Subcutaneous abdominal adipose tissue (tissue), 5 donors: ENCODE measurements at regions not wholly inside any gene's neighbourhood (a gene's known extent, or its start where the extent isn't known, plus 50 kb on each side); places are given as distances from the start of the nearest gene placed in this dataset.
"Not testable (repeated sequence)": the region's sequence is repeated elsewhere in the genome, so short reads cannot be mapped to it uniquely, and the experiment has no call there.

Experiments
- H3K27ac ChIP-seq: one replicate; pipeline ENCODE4 v1.7.0; 2013; ENCODE audit warnings: low read depth, mild to moderate bottlenecking, inconsistent platforms, low read length, moderate library complexity
- H3K27me3 ChIP-seq, 5 donors: one replicate each; pipeline ENCODE4 v1.7.0; 2013; ENCODE audit warnings: low read length in 5 of 5, inconsistent platforms in 1 of 5; ENCODE audit not compliant: control insufficient read depth in 5 of 5, insufficient read depth in 4 of 5
- H3K36me3 ChIP-seq, 5 donors: one replicate each; pipeline ENCODE4 v1.7.0; 2013; ENCODE audit warnings: low read length in 5 of 5; ENCODE audit not compliant: control insufficient read depth in 5 of 5, insufficient read depth in 5 of 5
- H3K4me1 ChIP-seq, 5 donors: one replicate each; pipeline ENCODE4 v1.7.0; 2013; ENCODE audit warnings: low read length in 5 of 5, mild to moderate bottlenecking in 3 of 5, moderate library complexity in 1 of 5; ENCODE audit not compliant: control insufficient read depth in 5 of 5, insufficient read depth in 5 of 5
- H3K4me3 ChIP-seq, 5 donors: one replicate each; pipeline ENCODE4 v1.7.0; 2013; ENCODE audit warnings: low read length in 5 of 5, low read depth in 1 of 5
- H3K9ac ChIP-seq, 5 donors: one replicate each; pipeline ENCODE4 v1.7.0; 2013; ENCODE audit warnings: low read length in 5 of 5, mild to moderate bottlenecking in 4 of 5, moderate library complexity in 3 of 5
- H3K9me3 ChIP-seq, 5 donors: one replicate each; pipeline ENCODE4 v1.7.0; 2013; ENCODE audit warnings: low read length in 5 of 5; ENCODE audit not compliant: control insufficient read depth in 5 of 5
- donor health status: healthy.
- donor health status: healthy.
- donor health status: healthy.
- donor health status: healthy.
- donor health status: healthy.

- not testable (repeated sequence) for H3K4me3 ChIP-seq, H3K9me3 ChIP-seq, H3K27ac ChIP-seq, H3K9ac ChIP-seq, H3K4me1 ChIP-seq, H3K36me3 ChIP-seq, H3K27me3 ChIP-seq
Measured at GRCh38 chr22:16730894-16731293, 94.3 kb downstream of the XKR3 start.

DNA sequence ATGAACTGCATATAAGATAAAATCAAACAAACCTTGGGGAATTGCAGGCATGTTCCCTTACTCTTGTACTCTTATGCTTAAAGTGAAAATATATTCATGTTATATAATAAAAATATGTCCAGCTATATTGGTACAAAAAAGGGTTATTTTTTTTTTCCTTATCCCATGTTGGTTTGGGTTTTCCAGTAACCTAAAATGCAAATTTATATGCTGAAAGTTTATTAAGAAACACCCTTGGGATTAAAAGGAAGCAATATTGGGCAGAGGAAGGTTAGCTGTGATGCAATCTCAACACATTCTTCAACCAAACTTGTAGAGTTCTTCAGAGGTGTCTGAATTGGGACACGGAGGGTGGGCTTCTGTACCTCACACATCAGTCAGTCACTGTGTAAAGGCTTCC lies 97.7 kb downstream of the XKR3 start:
- not testable (repeated sequence) for H3K27ac ChIP-seq, H3K27me3 ChIP-seq, H3K9me3 ChIP-seq, H3K4me1 ChIP-seq, H3K4me3 ChIP-seq, H3K36me3 ChIP-seq, H3K9ac ChIP-seq

DNA sequence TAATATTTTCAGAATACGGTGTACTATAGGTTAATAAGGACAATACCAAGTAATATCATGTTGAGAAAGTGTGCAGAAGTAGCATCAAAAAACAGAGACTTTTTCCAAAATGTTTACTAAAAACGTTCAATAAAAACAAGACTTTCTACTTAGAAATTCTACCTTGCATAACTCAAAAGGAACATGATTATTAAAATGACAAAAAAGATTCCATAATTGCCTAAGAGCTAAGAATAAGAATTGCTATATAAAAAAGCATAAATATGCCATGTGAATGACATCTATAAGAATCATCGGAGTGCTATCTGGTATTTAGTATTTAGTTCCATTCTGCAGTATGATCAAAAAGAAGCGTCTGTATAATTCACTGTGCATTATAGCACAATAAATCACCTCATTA lies 102.0 kb downstream of the XKR3 start:
- not testable (repeated sequence) for H3K27ac ChIP-seq, H3K4me3 ChIP-seq, H3K36me3 ChIP-seq, H3K27me3 ChIP-seq, H3K9me3 ChIP-seq, H3K9ac ChIP-seq, H3K4me1 ChIP-seq

DNA sequence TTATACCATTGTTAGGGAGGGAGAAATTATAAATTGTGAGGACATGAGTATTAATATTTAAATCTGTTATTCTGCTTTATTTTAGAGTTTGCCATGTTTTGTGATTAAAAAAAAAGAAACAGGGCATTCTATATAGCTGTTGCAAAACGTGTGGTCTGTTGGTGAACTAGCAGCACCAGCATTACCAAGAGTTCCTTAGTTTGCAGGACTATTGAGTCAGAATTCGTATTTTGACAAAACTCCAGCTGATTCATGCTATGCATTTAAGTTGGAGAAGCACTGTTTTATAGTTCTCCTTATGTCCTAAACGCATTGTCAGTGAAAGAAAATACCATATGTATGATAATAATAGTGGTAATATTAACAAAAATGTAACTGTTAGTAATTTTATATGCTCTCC lies 102.6 kb downstream of the XKR3 start:
- not testable (repeated sequence) for H3K9ac ChIP-seq, H3K9me3 ChIP-seq, H3K27me3 ChIP-seq, H3K4me1 ChIP-seq, H3K36me3 ChIP-seq, H3K4me3 ChIP-seq, H3K27ac ChIP-seq

DNA sequence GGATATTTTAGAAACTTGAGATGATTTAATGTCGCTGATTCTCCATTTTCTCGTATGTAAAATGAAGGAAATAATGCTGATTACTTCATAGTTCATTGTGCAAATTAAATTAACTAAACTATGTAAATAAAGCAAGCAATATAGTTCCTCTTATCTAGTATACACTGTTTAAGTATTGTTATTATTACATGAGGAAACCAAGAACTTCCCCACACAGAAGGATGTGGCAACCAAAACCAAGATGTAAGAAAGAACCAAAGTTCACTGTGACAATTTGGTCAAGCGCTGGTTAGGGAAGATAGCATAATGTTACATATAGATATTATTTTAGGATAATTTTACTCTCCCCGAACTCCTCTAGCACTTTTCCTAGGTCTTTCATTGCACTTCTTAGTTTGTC lies 103.2 kb downstream of the XKR3 start:
- no peaks in the 10 kb centered on the region for H3K4me1 ChIP-seq
- H3K36me3 ChIP-seq = no peaks in the 10 kb centered on the region
- H3K27ac ChIP-seq = no peak overlapping the region

DNA sequence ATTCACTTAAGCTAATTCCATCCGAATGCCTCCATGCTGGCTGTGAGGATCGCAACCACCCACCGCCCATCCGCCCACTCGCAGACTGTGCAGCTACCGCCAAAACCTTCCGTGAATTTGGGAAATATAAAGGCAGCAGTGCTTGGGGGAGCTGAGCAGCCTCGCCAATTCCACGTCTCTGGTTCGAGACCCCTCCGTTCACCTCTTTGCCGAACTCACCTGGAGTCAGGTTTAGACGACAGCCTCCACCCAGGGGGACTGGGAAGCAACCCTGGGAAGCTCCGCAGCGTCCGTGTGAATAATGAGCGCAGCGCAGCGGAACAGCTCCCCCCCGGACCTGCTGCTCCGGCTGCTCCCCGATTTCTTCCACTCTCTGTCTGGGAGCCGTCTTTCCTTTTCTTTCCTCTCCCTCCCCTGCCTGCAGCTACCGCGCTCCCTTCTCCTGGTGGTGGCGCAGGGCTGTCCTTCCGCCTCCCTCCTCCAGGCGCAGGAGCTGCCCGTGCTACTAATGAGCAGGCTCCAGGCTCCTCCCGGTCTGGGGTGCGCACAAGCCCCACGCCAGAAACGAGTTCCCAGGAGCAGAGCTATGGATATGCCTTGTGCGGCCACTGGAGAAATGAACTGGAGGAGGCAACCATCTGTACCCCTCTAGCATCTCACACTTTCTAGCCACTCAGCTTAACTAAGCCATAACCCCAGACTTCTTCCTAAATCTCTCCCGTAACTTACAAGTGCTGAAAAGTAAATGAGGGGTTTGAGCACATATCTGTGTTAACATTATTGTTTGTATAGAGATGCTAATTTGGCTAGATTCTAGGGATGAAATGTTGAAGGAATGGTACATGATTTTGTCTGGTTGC lies 107.3 kb downstream of the XKR3 start:
- Histone ChIP-seq H3K9me3 (peaks cover 0 to 3% (median 0%) of the 10 kb centered on the region in 5 donors), H3K27ac (no peak overlapping the region), H3K27me3 (peaks cover 0 to 11% (median 8%) of the 10 kb centered on the region in 5 donors), H3K4me3 (no peak overlapping the region), H3K9ac (no peak overlapping the region), H3K4me1 (no peaks in the 10 kb centered on the region), H3K36me3 (no peaks in the 10 kb centered on the region)

More for the DNA sequence above, 103.2 kb downstream of the XKR3 start:
- no peak overlapping the region for H3K9ac ChIP-seq
- peaks cover 0 to 11% (median 8%) of the 10 kb centered on the region in 5 donors for H3K27me3 ChIP-seq
- no peak overlapping the region for H3K4me3 ChIP-seq
- peaks cover 0 to 3% (median 0%) of the 10 kb centered on the region in 5 donors for H3K9me3 ChIP-seq

GRCh38 chr22:16714568-16714967 lies 110.6 kb downstream of the XKR3 start:
- H3K9ac ChIP-seq, H3K27ac ChIP-seq, H3K4me3 ChIP-seq, H3K9me3 ChIP-seq, H3K36me3 ChIP-seq, H3K4me1 ChIP-seq: not testable (repeated sequence)
- peaks cover 0 to 11% (median 8%) of the 10 kb centered on the region in 5 donors for H3K27me3 ChIP-seq

DNA sequence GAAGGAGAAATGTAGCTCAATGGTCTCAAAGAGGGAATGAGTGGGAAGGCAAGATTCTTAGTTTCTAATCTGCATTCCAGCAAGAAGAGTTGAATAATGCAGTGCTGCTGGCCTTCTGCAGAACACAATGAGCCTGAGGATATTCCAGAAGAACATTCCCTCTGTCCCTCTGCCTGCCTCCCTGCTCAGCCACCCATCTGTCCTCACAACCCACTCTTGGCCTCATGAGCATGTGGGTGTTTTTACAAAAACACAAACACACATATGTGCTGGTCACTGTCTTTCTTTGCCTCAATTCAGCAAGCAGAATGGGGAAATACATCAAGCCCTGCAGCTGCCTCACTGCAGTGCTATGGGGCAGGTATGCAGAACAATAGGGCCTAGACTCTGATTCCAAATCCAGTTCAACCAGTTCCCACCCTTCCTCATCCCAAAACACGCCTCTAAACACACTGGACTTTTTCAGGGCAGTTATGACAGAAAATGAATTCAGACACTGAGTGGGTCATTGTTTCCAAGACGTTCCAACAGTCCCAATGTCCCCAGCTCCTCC lies 109.8 kb upstream of the CCT8L2 start:
- H3K9ac ChIP-seq, H3K4me1 ChIP-seq, H3K27me3 ChIP-seq, H3K4me3 ChIP-seq, H3K9me3 ChIP-seq, H3K36me3 ChIP-seq, H3K27ac ChIP-seq: not testable (repeated sequence)

DNA sequence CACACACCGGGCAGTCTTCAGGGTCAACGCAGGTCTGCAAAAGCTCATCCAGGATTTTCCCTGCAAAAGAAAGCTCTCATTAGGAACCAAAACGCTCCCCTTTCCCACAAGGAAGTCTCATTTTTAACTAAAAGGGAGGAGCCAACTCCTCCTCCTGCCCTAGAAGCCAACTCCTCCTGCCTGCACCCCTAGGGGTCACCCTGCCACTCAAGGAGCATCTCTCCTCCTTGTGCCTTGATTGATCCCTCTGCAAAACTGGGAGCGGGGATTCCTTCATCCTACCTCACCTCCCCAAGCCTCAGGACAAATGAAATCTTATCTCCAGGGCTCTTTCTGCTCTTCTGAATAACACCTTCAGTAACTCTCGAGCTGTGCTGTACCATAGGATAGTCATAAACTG lies 107.8 kb upstream of the CCT8L2 start:
- not testable (repeated sequence) for H3K4me3 ChIP-seq, H3K27me3 ChIP-seq, H3K9me3 ChIP-seq, H3K27ac ChIP-seq, H3K4me1 ChIP-seq, H3K36me3 ChIP-seq, H3K9ac ChIP-seq

GRCh38 chr22:16699326-16699725 lies 106.7 kb upstream of the CCT8L2 start:
- Histone ChIP-seq H3K27ac (no peak overlapping the region), H3K36me3 (no peaks in the 10 kb centered on the region), H3K27me3 (no peaks in the 10 kb centered on the region), H3K4me3 (no peak overlapping the region), H3K4me1 (no peaks in the 10 kb centered on the region), H3K9me3 (no peaks in the 10 kb centered on the region), H3K9ac (no peak overlapping the region)
